HCT116 (cell line): ENCODE measurements at regions not wholly inside any gene's neighbourhood (a gene's known extent, or its start where the extent isn't known, plus 50 kb on each side); places are given as distances from the start of the nearest gene placed in this dataset.

Experiments used
- ATAC-seq: fragments of 200-7000 bp; cut with Tn5 transposase; 2 replicates; pipeline ENCODE4 v1.9.1; 2020; ENCODE audit warnings: mild to moderate bottlenecking, moderate library complexity
- BruUV-seq: library from RNA; stranded (reverse); fragments of 400-500 nt; replicated peaks from 2 replicates; lab custom pipeline; 2021; lab: Mats Ljungman, UMichigan
- CTCF ChIA-PET: fragments of 300-600 bp; sonication (Branson Sonifier 250); formaldehyde crosslinking; loops from one replicate; lab custom pipeline; 2021; ENCODE audit warnings: antibody characterized with exemption; lab: Charles Lee
- POLR2A ChIA-PET: fragments of 300-600, 350-600 bp; sonication (Branson Sonifier 250); formaldehyde crosslinking; loops from one replicate; lab custom pipeline; 2021; ENCODE audit warnings: antibody characterized with exemption; lab: Charles Lee
- RAD21 ChIA-PET, 2 experiments: fragments of 300-600 bp; sonication (Branson Sonifier 250); formaldehyde crosslinking; loops; one replicate each; lab custom pipeline; 2023; ENCODE audit warnings: low total read pairs in 2 of 2; ENCODE audit not compliant: uncharacterized antibody in 2 of 2, unreplicated experiment in 2 of 2, low non-redundant PET in 1 of 2; lab: Charles Lee
- DNase-seq: peaks from one replicate; pipeline ENCODE4 v3.0.0-alpha.2; 2010; ENCODE audit warnings: low read depth, low spot score
- H2AFZ ChIP-seq: fragments of 200-600 bp; shearing (Covaris generic), sonication (generic); 2 replicates; pipeline ENCODE4 v1.6.1; 2017; ENCODE audit warnings: low read depth, mixed run types, mixed read lengths, antibody characterized with exemption, low read length; ENCODE audit not compliant: poor library complexity, severe bottlenecking
- H3K27ac ChIP-seq: 2 replicates; pipeline ENCODE4 v1.5.1; 2012; ENCODE audit warnings: low read depth, low read length
- H3K27me3 ChIP-seq: fragments of 200-600 bp; sonication (generic); 2 replicates; pipeline ENCODE4 v1.6.1; 2016; ENCODE audit warnings: mixed run types, low read length, mixed read lengths; ENCODE audit not compliant: insufficient read depth
- H3K36me3 ChIP-seq, 2 experiments: fragments of 200-500 bp in 1 of 2; fragments of 200-600 bp in 1 of 2; sonication (Bioruptor generic) in 1 of 2; sonication (generic) in 1 of 2; 2 replicates each; pipeline versions ENCODE4 v1.5.1 to v1.6.1; 2014 to 2016; ENCODE audit warnings: low read length in 2 of 2, inconsistent platforms in 1 of 2, mixed read lengths in 1 of 2, mixed run types in 1 of 2; ENCODE audit not compliant: insufficient read depth in 2 of 2, control insufficient read depth in 1 of 2
- H3K4me1 ChIP-seq, 2 experiments: fragments of 200-600 bp in 1 of 2; sonication (generic) in 1 of 2; 2 replicates each; pipeline versions ENCODE4 v1.5.1 to v1.6.1; 2012 to 2017; ENCODE audit warnings: low read length in 2 of 2, inconsistent platforms in 1 of 2, mild to moderate bottlenecking in 1 of 2, mixed read lengths in 1 of 2, mixed run types in 1 of 2, moderate library complexity in 1 of 2; ENCODE audit not compliant: insufficient read depth in 2 of 2, control insufficient read depth in 1 of 2
- H3K4me2 ChIP-seq: fragments of 200-600 bp; sonication (generic); 2 replicates; pipeline ENCODE4 v1.6.1; 2017; ENCODE audit warnings: mixed run types, low read length, mixed read lengths
- H3K4me3 ChIP-seq, 2 experiments: fragments of 200-600 bp in 1 of 2; sonication (generic) in 1 of 2; replicated peaks in 1 of 2; 2 replicates each; pipeline ENCODE4 v1.5.1; 2011 to 2016; ENCODE audit warnings: low read length in 2 of 2, control low read depth in 1 of 2, low read depth in 1 of 2, mild to moderate bottlenecking in 1 of 2, mixed read lengths in 1 of 2, mixed run types in 1 of 2
- H3K79me2 ChIP-seq: fragments of 200-600 bp; sonication (generic); 2 replicates; pipeline ENCODE4 v1.6.1; 2017; ENCODE audit warnings: mild to moderate bottlenecking, mixed run types, low read length, moderate library complexity, mixed read lengths; ENCODE audit not compliant: insufficient read depth
- H3K9ac ChIP-seq: fragments of 200-600 bp; sonication (generic); 2 replicates; pipeline ENCODE4 v1.6.1; 2016; ENCODE audit warnings: low read length, mixed read lengths
- H3K9me2 ChIP-seq: fragments of 200-600 bp; sonication (generic), shearing (Covaris generic); 2 replicates; pipeline ENCODE4 v1.6.1; 2017; ENCODE audit warnings: mixed run types, mild to moderate bottlenecking, moderate library complexity; ENCODE audit not compliant: insufficient read depth
- H3K9me3 ChIP-seq, 2 experiments: fragments of 200-500 bp in 1 of 2; fragments of 200-600 bp in 1 of 2; sonication (Bioruptor generic) in 1 of 2; sonication (generic) in 1 of 2; 2 replicates each; pipeline ENCODE4 v1.6.1; 2014 to 2017; ENCODE audit warnings: low read length in 2 of 2, mixed read lengths in 2 of 2, inconsistent platforms in 1 of 2, low read depth in 1 of 2, mild to moderate bottlenecking in 1 of 2, mixed run types in 1 of 2, moderate library complexity in 1 of 2; ENCODE audit not compliant: control insufficient read depth in 1 of 2, insufficient read depth in 1 of 2
- H4K20me1 ChIP-seq: fragments of 200-600 bp; sonication (generic), shearing (Covaris generic); 2 replicates; pipeline ENCODE4 v1.6.1; 2017; ENCODE audit warnings: mixed run types, mild to moderate bottlenecking, moderate library complexity; ENCODE audit not compliant: insufficient read depth
- ATF3 ChIP-seq: IDR thresholded peaks from 2 replicates; pipeline ENCODE4 v1.6.1; 2012
- CBX3 ChIP-seq: IDR thresholded peaks from 2 replicates; pipeline ENCODE4 v1.6.1; 2012; ENCODE audit warnings: low read depth
- CEBPB ChIP-seq: IDR thresholded peaks from 2 replicates; pipeline ENCODE4 v1.6.1; 2012; ENCODE audit warnings: low read depth
- CTCF ChIP-seq, 3 experiments: fragments of 200-600 bp in 1 of 3; sonication (generic) in 1 of 3; IDR thresholded peaks in 2 of 3; conservative IDR thresholded peaks in 1 of 3; 2 replicates each; pipeline ENCODE4 v1.5.1; 2012 to 2017; ENCODE audit warnings: low read depth in 2 of 3, low read length in 2 of 3, antibody characterized with exemption in 1 of 3, borderline replicate concordance in 1 of 3, control low read depth in 1 of 3, mild to moderate bottlenecking in 1 of 3, mixed read lengths in 1 of 3, mixed run types in 1 of 3, moderate library complexity in 1 of 3; ENCODE audit not compliant: insufficient read depth in 1 of 3
- EGR1 ChIP-seq: IDR thresholded peaks from 2 replicates; pipeline ENCODE4 v1.6.1; 2012; ENCODE audit warnings: low read depth
- ELF1 ChIP-seq: IDR thresholded peaks from 2 replicates; pipeline ENCODE4 v1.6.1; 2012; ENCODE audit warnings: low read depth, borderline replicate concordance
- FOSL1 ChIP-seq: IDR thresholded peaks from 2 replicates; pipeline ENCODE4 v1.6.1; 2012; ENCODE audit warnings: low read depth
- JUND ChIP-seq: IDR thresholded peaks from 2 replicates; pipeline ENCODE4 v1.6.1; 2012
- MAX ChIP-seq: IDR thresholded peaks from 2 replicates; pipeline ENCODE4 v1.6.1; 2012
- POLR2A ChIP-seq: IDR thresholded peaks from 2 replicates; pipeline ENCODE4 v1.7.0; 2011; ENCODE audit warnings: borderline replicate concordance; ENCODE audit not compliant: insufficient read depth, insufficient read length; ENCODE audit errors: extremely low read depth
- POLR2AphosphoS5 ChIP-seq: IDR thresholded peaks from 2 replicates; pipeline ENCODE4 v1.6.1; 2011; ENCODE audit warnings: mild to moderate bottlenecking, low read depth, low read length, moderate library complexity
- RAD21 ChIP-seq: IDR thresholded peaks from 2 replicates; pipeline ENCODE4 v1.6.1; 2012; ENCODE audit warnings: low read depth, mild to moderate bottlenecking
- REST ChIP-seq: IDR thresholded peaks from 2 replicates; pipeline ENCODE4 v1.6.1; 2012; ENCODE audit warnings: low read depth
- SIN3A ChIP-seq: IDR thresholded peaks from 2 replicates; pipeline ENCODE4 v1.6.1; 2012; ENCODE audit warnings: low read depth
- SP1 ChIP-seq: IDR thresholded peaks from 2 replicates; pipeline ENCODE4 v1.6.1; 2012; ENCODE audit warnings: low read depth
- TCF7L2 ChIP-seq: IDR thresholded peaks from 2 replicates; pipeline ENCODE4 v1.7.0; 2011; ENCODE audit warnings: borderline replicate concordance, inconsistent platforms; ENCODE audit not compliant: insufficient read depth, insufficient read length; ENCODE audit errors: extremely low read depth
- YY1 ChIP-seq: IDR thresholded peaks from 2 replicates; pipeline ENCODE4 v1.6.1; 2011; ENCODE audit warnings: low read length, low read depth, moderate library complexity, mild to moderate bottlenecking; ENCODE audit not compliant: insufficient replicate concordance; ENCODE audit errors: extremely low read depth
- ZBTB33 ChIP-seq: IDR thresholded peaks from 2 replicates; pipeline ENCODE4 v1.6.1; 2011; ENCODE audit warnings: mild to moderate bottlenecking, low read length, moderate library complexity; ENCODE audit not compliant: insufficient replicate concordance; ENCODE audit errors: extremely low read depth
- ZFX ChIP-seq: fragments of 450-650 bp; IDR thresholded peaks from 2 replicates; pipeline ENCODE4 v1.6.1; 2017
- ZNF274 ChIP-seq: fragments of 200-500 bp; sonication (Bioruptor generic); IDR thresholded peaks from 2 replicates; pipeline ENCODE4 v1.6.1; 2014; ENCODE audit warnings: mild to moderate bottlenecking, low read depth, low read length, inconsistent platforms
- intact Hi-C: fragments of 100-400 bp; cut with micrococcal nuclease; formaldehyde crosslinking; loops from 2 replicates; pipeline ENCODE4 v1.10.0; 2022

- no peak for ATAC-seq
Observed at GRCh38 chr14:44663136-44663535, 156.1 kb upstream of the FSCB start.

More at GRCh38 chr14:44663136-44663535, 156.1 kb upstream of the FSCB start:
- Histone ChIP-seq H2AFZ (no peak overlapping the region), H3K9ac (no peak overlapping the region), H3K27me3 (no peaks in the 10 kb centered on the region), H3K9me2 (no peaks in the 10 kb centered on the region), H3K27ac (no peak overlapping the region), H3K79me2 (no peaks in the 10 kb centered on the region), H3K4me2 (no peak overlapping the region), H3K4me3 (no peak overlapping the region), H3K36me3 (no peaks in the 10 kb centered on the region), H3K4me1 (no peaks in the 10 kb centered on the region), H4K20me1 (no peaks in the 10 kb centered on the region), H3K9me3 (no peaks in the 10 kb centered on the region)
- no peak for DNase-seq
- CTCF ChIA-PET = no interaction called here
- intact Hi-C loops = no loop called here
- TF ChIP-seq CBX3 = no peak
- TF ChIP-seq YY1 = no peak
- no peak for TF ChIP-seq ZNF274
- TF ChIP-seq ELF1 = no peak
- no peak for TF ChIP-seq CEBPB
- TF ChIP-seq SIN3A = no peak
- TF ChIP-seq JUND = no peak
- TF ChIP-seq TCF7L2 = no peak
- no peak for TF ChIP-seq ZFX
- TF ChIP-seq POLR2AphosphoS5 = no peak
- TF ChIP-seq ATF3 = no peak
- no peak for TF ChIP-seq RAD21
- no peak for TF ChIP-seq CTCF (IDR thresholded peaks at IDR 0.05 in 2 of 3, conservative IDR thresholded peaks at IDR 0.05 in 1 of 3; ENCODE audit: borderline replicate concordance in 1 of 3, insufficient read depth in 1 of 3, low read depth in 2 of 3, low read length in 2 of 3)
- no peak for TF ChIP-seq ZBTB33
- TF ChIP-seq MAX = no peak
- TF ChIP-seq FOSL1 = no peak
- no peak for TF ChIP-seq POLR2A
- no peak for TF ChIP-seq REST
- TF ChIP-seq EGR1 = no peak
- no peak for TF ChIP-seq SP1
- no TSS peak for BruUV-seq
- POLR2A ChIA-PET = no interaction called here
- RAD21 ChIA-PET = no interaction called here
